ENCODE measurements at regions not wholly inside any gene's neighbourhood (a gene's known extent, or its start where the extent isn't known, plus 50 kb on each side); places are given as distances from the start of the nearest gene placed in this dataset.

GRCh38 chr6:170227521-170227983, 63.3 kb downstream of the DLL1 start:
- TF ChIP-seq EZH2phosphoT487 (IDR thresholded peaks at IDR 0.05; ENCODE audit: insufficient read depth, low read depth) (no peak), EZH2 (IDR thresholded peaks at IDR 0.05; ENCODE audit: insufficient read depth, poor library complexity, severe bottlenecking) (no peak)
